SK-N-SH (cell line): ENCODE measurements at regions not wholly inside any gene's neighbourhood (a gene's known extent, or its start where the extent isn't known, plus 50 kb on each side); places are given as distances from the start of the nearest gene placed in this dataset.

Experiments
- CTCF ChIP-seq: fragments of 200-600 bp; sonication (generic); IDR thresholded peaks from 2 replicates; pipeline ENCODE4 v1.6.1; 2017; ENCODE audit warnings: antibody characterized with exemption, mild to moderate bottlenecking, moderate library complexity
- GABPA ChIP-seq: IDR thresholded peaks from 2 replicates; pipeline ENCODE4 v1.4.0; 2012; ENCODE audit warnings: low read depth, mild to moderate bottlenecking
- MAX ChIP-seq: IDR thresholded peaks from 2 replicates; pipeline ENCODE4 v1.4.0; 2012; ENCODE audit warnings: low read depth
- POLR2AphosphoS5 ChIP-seq: IDR thresholded peaks from 2 replicates; pipeline ENCODE4 v1.6.1; 2012; ENCODE audit warnings: low read depth, low read length
- RAD21 ChIP-seq: IDR thresholded peaks from 2 replicates; pipeline ENCODE4 v1.6.1; 2012; ENCODE audit warnings: mild to moderate bottlenecking, low read length
- RCOR1 ChIP-seq: fragments of 150-350 bp; IDR thresholded peaks from 2 replicates; pipeline ENCODE4 v1.6.1; 2017; ENCODE audit warnings: antibody characterized with exemption, low read length
- REST ChIP-seq: IDR thresholded peaks from 2 replicates; pipeline ENCODE4 v1.6.1; 2012; ENCODE audit warnings: mild to moderate bottlenecking, low read depth, low read length, moderate library complexity
- RFX5 ChIP-seq: IDR thresholded peaks from 2 replicates; pipeline ENCODE4 v1.6.1; 2012; ENCODE audit warnings: mild to moderate bottlenecking, improper control_type of control experiment, low read length
- SIN3A ChIP-seq: IDR thresholded peaks from 2 replicates; pipeline ENCODE4 v1.6.1; 2012; ENCODE audit warnings: low read depth, mild to moderate bottlenecking, low read length, moderate library complexity, borderline replicate concordance
- TAF1 ChIP-seq: IDR thresholded peaks from 2 replicates; pipeline ENCODE4 v1.6.1; 2012; ENCODE audit warnings: low read depth, mild to moderate bottlenecking, low read length, moderate library complexity, borderline replicate concordance
- TCF12 ChIP-seq: IDR thresholded peaks from 2 replicates; pipeline ENCODE4 v1.4.0; 2012
- TEAD4 ChIP-seq: IDR thresholded peaks from 2 replicates; pipeline ENCODE4 v1.4.0; 2012; ENCODE audit warnings: mild to moderate bottlenecking, borderline replicate concordance; ENCODE audit not compliant: insufficient read depth

- TF ChIP-seq REST (no peak), TCF12 (no peak), RCOR1 (no peak), TEAD4 (no peak), MAX (no peak), POLR2AphosphoS5 (no peak), RFX5 (no peak), GABPA (no peak), SIN3A (no peak), CTCF (no peak), RAD21 (no peak), TAF1 (no peak)
These were observed 469.7 kb upstream of the ZNF462 start for GRCh38 chr9:106393226-106393625.
